ENCODE measurements at regions not wholly inside any gene's neighbourhood (a gene's known extent, or its start where the extent isn't known, plus 50 kb on each side); places are given as distances from the start of the nearest gene placed in this dataset.

DNA sequence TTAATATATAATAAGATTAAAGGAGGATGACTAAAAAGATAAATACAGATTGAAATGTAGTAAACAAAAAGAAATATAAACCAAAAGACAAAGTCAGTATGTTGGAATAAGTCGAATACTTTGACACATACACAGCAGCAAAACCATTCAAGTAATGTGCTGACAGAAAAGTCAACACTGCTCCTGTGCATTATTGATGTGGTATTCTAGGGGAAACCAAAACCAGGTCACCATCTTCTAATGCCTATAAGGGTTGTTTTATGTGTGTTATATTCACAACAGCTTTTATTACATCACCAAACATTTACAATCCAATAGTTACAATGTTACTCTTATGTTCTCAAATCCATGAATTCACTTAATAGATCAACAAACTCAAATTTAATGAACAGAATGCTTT, 111.8 kb upstream of the DKK2 start:
- TF ChIP-seq, protein P1, sequence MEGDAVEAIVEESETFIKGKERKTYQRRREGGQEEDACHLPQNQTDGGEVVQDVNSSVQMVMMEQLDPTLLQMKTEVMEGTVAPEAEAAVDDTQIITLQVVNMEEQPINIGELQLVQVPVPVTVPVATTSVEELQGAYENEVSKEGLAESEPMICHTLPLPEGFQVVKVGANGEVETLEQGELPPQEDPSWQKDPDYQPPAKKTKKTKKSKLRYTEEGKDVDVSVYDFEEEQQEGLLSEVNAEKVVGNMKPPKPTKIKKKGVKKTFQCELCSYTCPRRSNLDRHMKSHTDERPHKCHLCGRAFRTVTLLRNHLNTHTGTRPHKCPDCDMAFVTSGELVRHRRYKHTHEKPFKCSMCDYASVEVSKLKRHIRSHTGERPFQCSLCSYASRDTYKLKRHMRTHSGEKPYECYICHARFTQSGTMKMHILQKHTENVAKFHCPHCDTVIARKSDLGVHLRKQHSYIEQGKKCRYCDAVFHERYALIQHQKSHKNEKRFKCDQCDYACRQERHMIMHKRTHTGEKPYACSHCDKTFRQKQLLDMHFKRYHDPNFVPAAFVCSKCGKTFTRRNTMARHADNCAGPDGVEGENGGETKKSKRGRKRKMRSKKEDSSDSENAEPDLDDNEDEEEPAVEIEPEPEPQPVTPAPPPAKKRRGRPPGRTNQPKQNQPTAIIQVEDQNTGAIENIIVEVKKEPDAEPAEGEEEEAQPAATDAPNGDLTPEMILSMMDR (IDR thresholded peaks at IDR 0.05) = no peak
- TF ChIP-seq POLR2A (IDR thresholded peaks at IDR 0.05; ENCODE audit: low read depth) (no peak), POLR2AphosphoS5 (IDR thresholded peaks at IDR 0.05) (no peak)
